Keratinocyte (primary cell): ENCODE measurements at regions not wholly inside any gene's neighbourhood (a gene's known extent, or its start where the extent isn't known, plus 50 kb on each side); places are given as distances from the start of the nearest gene placed in this dataset.

Experiments used
- DNase-seq: peaks from one replicate; pipeline ENCODE4 v3.0.0-alpha.2; 2011; ENCODE audit warnings: low read depth, missing footprints, low spot score
- FAIRE-seq: peaks from 2 replicates; lab custom pipeline; 2011; peaks lifted over from hg19 to GRCh38; lab: Jason Lieb, UNC
- H2AFZ ChIP-seq: 2 replicates; pipeline ENCODE4 v1.6.0; 2012; ENCODE audit warnings: low read length, control low read depth, inconsistent platforms; ENCODE audit not compliant: control insufficient read depth
- H3K27ac ChIP-seq: 2 replicates; pipeline ENCODE4 v1.5.1; 2011; ENCODE audit warnings: low read length; ENCODE audit not compliant: control insufficient read depth, insufficient read depth
- H3K27me3 ChIP-seq: 3 replicates; pipeline ENCODE4 v1.6.0; 2011; ENCODE audit warnings: low read length; ENCODE audit not compliant: control insufficient read depth, insufficient read depth; ENCODE audit errors: extremely low read depth
- H3K36me3 ChIP-seq, 2 experiments: 2 replicates in 1 of 2; 3 replicates in 1 of 2; pipeline ENCODE4 v1.5.1; 2011; ENCODE audit warnings: low read length in 2 of 2, mild to moderate bottlenecking in 1 of 2; ENCODE audit not compliant: control insufficient read depth in 2 of 2, insufficient read depth in 2 of 2; ENCODE audit errors: extremely low read depth in 1 of 2
- H3K4me1 ChIP-seq: 3 replicates; pipeline ENCODE4 v1.5.1; 2011; ENCODE audit warnings: low read length; ENCODE audit not compliant: control insufficient read depth, insufficient read depth; ENCODE audit errors: extremely low read depth
- H3K4me2 ChIP-seq: 3 replicates; pipeline ENCODE4 v1.6.0; 2011; ENCODE audit warnings: low read depth, low read length; ENCODE audit not compliant: control insufficient read depth, insufficient read depth; ENCODE audit errors: extremely low read depth
- H3K4me3 ChIP-seq, 3 experiments: fragments of 200-600 bp in 1 of 3; sonication (generic) in 1 of 3; 2 replicates in 2 of 3; 3 replicates in 1 of 3; pipeline ENCODE4 v1.5.1; 2011 to 2016; ENCODE audit warnings: low read length in 3 of 3, mild to moderate bottlenecking in 3 of 3, control low read depth in 2 of 3, inconsistent platforms in 1 of 3, low read depth in 1 of 3, mixed read lengths in 1 of 3, mixed run types in 1 of 3, moderate library complexity in 1 of 3; ENCODE audit not compliant: control insufficient read depth in 2 of 3, insufficient read depth in 2 of 3; ENCODE audit errors: extremely low read depth in 1 of 3
- H3K79me2 ChIP-seq: 2 replicates; pipeline ENCODE4 v1.6.0; 2012; ENCODE audit warnings: low read length; ENCODE audit not compliant: control insufficient read depth, insufficient read depth
- H3K9ac ChIP-seq: 3 replicates; pipeline ENCODE4 v1.6.0; 2011; ENCODE audit warnings: low read length; ENCODE audit not compliant: control insufficient read depth, insufficient read depth; ENCODE audit errors: extremely low read depth
- H3K9me1 ChIP-seq: 3 replicates; pipeline ENCODE4 v1.6.0; 2011; ENCODE audit warnings: low read length; ENCODE audit not compliant: control insufficient read depth, insufficient read depth; ENCODE audit errors: extremely low read depth
- H3K9me3 ChIP-seq: 2 replicates; pipeline ENCODE4 v1.5.1; 2012; ENCODE audit warnings: low read depth, low read length; ENCODE audit not compliant: control insufficient read depth
- H4K20me1 ChIP-seq: 3 replicates; pipeline ENCODE4 v1.6.0; 2011; ENCODE audit warnings: low read length; ENCODE audit not compliant: control insufficient read depth, insufficient read depth; ENCODE audit errors: extremely low read depth
- EZH2 ChIP-seq: IDR thresholded peaks from one replicate; pipeline ENCODE4 v1.6.1; 2012; ENCODE audit warnings: inconsistent platforms, mild to moderate bottlenecking, low read length, moderate library complexity
- dilution Hi-C: fragments of 300-500 bp; cut with MboI; formaldehyde crosslinking; loops from one replicate; pipeline ENCODE4 v1.7.0; 2020; ENCODE audit warnings: low sequenced_read_pairs; ENCODE audit not compliant: extremely low pct_ligation_motif_present
- TF ChIP-seq, protein P1 (sequence below), 3 experiments: IDR thresholded peaks in 1 of 3; conservative IDR thresholded peaks in 1 of 3; optimal IDR thresholded peaks in 1 of 3; 2 replicates in 2 of 3; 3 replicates in 1 of 3; pipeline versions ENCODE3 to v1.5.1; 2011; ENCODE audit warnings: low read length in 3 of 3, mild to moderate bottlenecking in 3 of 3, moderate library complexity in 2 of 3, control low read depth in 1 of 3, inconsistent platforms in 1 of 3; ENCODE audit not compliant: insufficient read depth in 2 of 3; ENCODE audit errors: extremely low read depth in 1 of 3

- peaks cover 32% of the 10 kb centered on the region for H3K9me3 ChIP-seq
- dilution Hi-C loops = no loop called here
- FAIRE-seq (no peak), DNase-seq (no peak)
- H3K4me2 ChIP-seq = no peak overlapping the region
- no peaks in the 10 kb centered on the region for H3K9me1 ChIP-seq
- H3K36me3 ChIP-seq = no peaks in the 10 kb centered on the region
- H2AFZ ChIP-seq = no peak overlapping the region
- no peak overlapping the region for H3K27ac ChIP-seq
- no peaks in the 10 kb centered on the region for H3K27me3 ChIP-seq
- no peak overlapping the region for H3K9ac ChIP-seq
- no peaks in the 10 kb centered on the region for H4K20me1 ChIP-seq
- TF ChIP-seq, protein P1, sequence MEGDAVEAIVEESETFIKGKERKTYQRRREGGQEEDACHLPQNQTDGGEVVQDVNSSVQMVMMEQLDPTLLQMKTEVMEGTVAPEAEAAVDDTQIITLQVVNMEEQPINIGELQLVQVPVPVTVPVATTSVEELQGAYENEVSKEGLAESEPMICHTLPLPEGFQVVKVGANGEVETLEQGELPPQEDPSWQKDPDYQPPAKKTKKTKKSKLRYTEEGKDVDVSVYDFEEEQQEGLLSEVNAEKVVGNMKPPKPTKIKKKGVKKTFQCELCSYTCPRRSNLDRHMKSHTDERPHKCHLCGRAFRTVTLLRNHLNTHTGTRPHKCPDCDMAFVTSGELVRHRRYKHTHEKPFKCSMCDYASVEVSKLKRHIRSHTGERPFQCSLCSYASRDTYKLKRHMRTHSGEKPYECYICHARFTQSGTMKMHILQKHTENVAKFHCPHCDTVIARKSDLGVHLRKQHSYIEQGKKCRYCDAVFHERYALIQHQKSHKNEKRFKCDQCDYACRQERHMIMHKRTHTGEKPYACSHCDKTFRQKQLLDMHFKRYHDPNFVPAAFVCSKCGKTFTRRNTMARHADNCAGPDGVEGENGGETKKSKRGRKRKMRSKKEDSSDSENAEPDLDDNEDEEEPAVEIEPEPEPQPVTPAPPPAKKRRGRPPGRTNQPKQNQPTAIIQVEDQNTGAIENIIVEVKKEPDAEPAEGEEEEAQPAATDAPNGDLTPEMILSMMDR (optimal IDR thresholded peaks at IDR 0.05 in 1 of 3, IDR thresholded peaks at IDR 0.05 in 1 of 3, conservative IDR thresholded peaks at IDR 0.05 in 1 of 3; ENCODE audit: extremely low read depth in 1 of 3, insufficient read depth in 2 of 3, low read length in 3 of 3) = no peak
- TF ChIP-seq EZH2 = no peak
- no peaks in the 10 kb centered on the region for H3K4me1 ChIP-seq
- no peak overlapping the region for H3K4me3 ChIP-seq
- no peaks in the 10 kb centered on the region for H3K79me2 ChIP-seq
Observed at GRCh38 chr22:48804811-48805301, 1022.8 kb downstream of the BRD1 start.

DNA sequence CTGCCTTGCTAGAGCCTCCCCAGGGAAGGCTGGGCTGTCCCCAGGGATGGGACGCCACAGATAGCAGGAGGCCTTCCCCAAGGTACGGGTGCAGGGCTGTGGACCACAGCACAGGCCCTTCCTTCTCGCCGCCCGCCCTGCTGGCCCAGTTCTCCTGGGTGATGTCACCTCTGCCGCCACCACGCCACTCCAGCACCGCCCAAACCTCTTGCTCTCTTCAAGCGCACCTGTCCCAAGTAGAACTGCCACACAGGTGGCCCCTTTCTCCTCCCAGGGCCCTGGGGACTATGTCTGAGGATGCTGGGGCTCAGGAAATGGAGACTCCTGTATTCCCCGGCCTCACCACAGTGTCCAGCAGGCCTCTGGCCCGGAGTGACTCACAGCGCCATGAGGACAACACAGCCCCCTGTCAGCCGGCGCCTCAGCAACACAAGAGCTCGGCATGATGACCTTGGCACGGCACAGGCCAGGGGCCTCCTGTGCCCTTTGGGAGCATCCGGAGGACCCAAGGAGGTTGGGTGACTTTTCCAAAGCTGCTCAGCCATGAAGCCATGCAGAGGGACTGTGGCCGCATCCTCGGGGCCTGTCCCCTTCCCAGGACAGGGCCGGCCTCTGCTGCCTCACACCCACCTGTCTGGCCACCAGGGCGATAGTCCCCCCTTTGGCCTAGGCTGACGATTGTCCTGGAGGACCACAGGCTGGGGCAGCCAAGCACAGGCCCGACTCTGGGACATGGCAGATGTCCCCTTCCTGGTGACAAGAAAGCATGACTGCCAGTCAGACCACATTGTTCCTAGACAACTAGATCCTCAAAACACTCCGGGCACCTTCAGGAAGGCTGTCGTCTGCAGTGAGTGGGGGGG is 1023.5 kb downstream of the BRD1 start:
- Histone ChIP-seq H3K9me1 (no peaks in the 10 kb centered on the region), H3K27me3 (no peaks in the 10 kb centered on the region), H3K4me1 (no peaks in the 10 kb centered on the region), H3K27ac (no peak overlapping the region), H3K4me3 (no peak overlapping the region), H3K79me2 (no peaks in the 10 kb centered on the region), H3K9ac (no peak overlapping the region), H3K9me3 (peaks cover 33% of the 10 kb centered on the region), H3K4me2 (no peak overlapping the region), H2AFZ (no peak overlapping the region), H3K36me3 (no peaks in the 10 kb centered on the region), H4K20me1 (no peaks in the 10 kb centered on the region)
- dilution Hi-C loops = no loop called here
- FAIRE-seq (no peak), DNase-seq (no peak)
- TF ChIP-seq, protein P1 (optimal IDR thresholded peaks at IDR 0.05 in 1 of 3, IDR thresholded peaks at IDR 0.05 in 1 of 3, conservative IDR thresholded peaks at IDR 0.05 in 1 of 3; ENCODE audit: extremely low read depth in 1 of 3, insufficient read depth in 2 of 3, low read length in 3 of 3) = no peak
- TF ChIP-seq EZH2 = no peak
